Osteoblast (primary cell): ENCODE measurements at regions not wholly inside any gene's neighbourhood (a gene's known extent, or its start where the extent isn't known, plus 50 kb on each side); places are given as distances from the start of the nearest gene placed in this dataset. TPM values are rescaled to one million over a fixed set of nuclear protein-coding genes. Genes with fewer than 3 reads are reported as not detected.

Source experiments
- small RNA-seq: library from RNA; depleted of rRNA; stranded (forward); fragments of <200 nt; gene quantifications from one replicate; pipeline ENCODE3, GENCODE V24; 2012

Small RNA genes in the stretch of these regions (small RNA-seq; reads per million reads assigned to genes)
- not detected for gene DYNLL1P7
